OCI-LY3 (cell line): ENCODE measurements at regions not wholly inside any gene's neighbourhood (a gene's known extent, or its start where the extent isn't known, plus 50 kb on each side); places are given as distances from the start of the nearest gene placed in this dataset.

ENCODE experiments used
- H2AFZ ChIP-seq: fragments of 200-600, 300-600 bp; shearing (Covaris generic); 2 replicates; pipeline ENCODE4 v1.6.0; 2014; ENCODE audit warnings: antibody characterized with exemption, low read depth, low read length
- H3K27ac ChIP-seq: fragments of 200-600, 300-600 bp; sonication (generic); 2 replicates; pipeline ENCODE4 v1.5.1; 2014; ENCODE audit warnings: mild to moderate bottlenecking, low read length, moderate library complexity, mixed read lengths
- H3K27me3 ChIP-seq: fragments of 200-600, 300-600 bp; sonication (generic); 2 replicates; pipeline ENCODE4 v1.6.1; 2014; ENCODE audit warnings: low read depth, low read length, mixed read lengths
- H3K36me3 ChIP-seq: fragments of 200-600, 300-600 bp; sonication (generic); replicated peaks from 2 replicates; pipeline ENCODE3; 2014; ENCODE audit warnings: low read depth, low read length, mixed read lengths
- H3K4me1 ChIP-seq: fragments of 300-600, 200-600 bp; sonication (generic); 2 replicates; pipeline ENCODE4 v1.6.1; 2014; ENCODE audit warnings: low read length, mixed read lengths
- H3K4me2 ChIP-seq: fragments of 200-600, 300-600 bp; sonication (generic); 2 replicates; pipeline ENCODE4 v1.6.1; 2014; ENCODE audit warnings: low read length, mixed read lengths
- H3K4me3 ChIP-seq: fragments of 300-600, 200-600 bp; sonication (generic); 2 replicates; pipeline ENCODE4 v1.5.1; 2014; ENCODE audit warnings: antibody characterized with exemption, mild to moderate bottlenecking, low read length, moderate library complexity
- H3K79me2 ChIP-seq: fragments of 300-600, 200-600 bp; shearing (Covaris generic); 2 replicates; pipeline ENCODE4 v1.6.1; 2014; ENCODE audit warnings: mild to moderate bottlenecking, low read length, mixed read lengths
- H3K9ac ChIP-seq: fragments of 300-600, 200-600 bp; shearing (Covaris generic); 2 replicates; pipeline ENCODE4 v1.6.0; 2014; ENCODE audit warnings: mild to moderate bottlenecking, low read length, moderate library complexity
- H3K9me3 ChIP-seq: fragments of 200-600, 300-600 bp; shearing (Covaris generic); 2 replicates; pipeline ENCODE4 v1.6.1; 2014; ENCODE audit warnings: low read length, mixed read lengths; ENCODE audit not compliant: insufficient read depth
- H4K20me1 ChIP-seq: fragments of 200-600, 300-600 bp; sonication (generic); 2 replicates; pipeline ENCODE4 v1.6.1; 2016; ENCODE audit warnings: low read length, mixed read lengths; ENCODE audit not compliant: insufficient read depth
- CTCF ChIP-seq: fragments of 200-600, 300-600 bp; sonication (generic); IDR thresholded peaks from 2 replicates; pipeline ENCODE4 v1.5.1; 2014; ENCODE audit warnings: antibody characterized with exemption, low read length, low read depth
- EZH2phosphoT487 ChIP-seq: fragments of 200-600 bp; shearing (Covaris generic); IDR thresholded peaks from 2 replicates; pipeline ENCODE4 v1.6.1; 2018; ENCODE audit warnings: antibody characterized with exemption, mixed run types, low read depth

GRCh38 chr14:44279357-44279756 lies 227.7 kb downstream of the FSCB start:
- Histone ChIP-seq H3K27me3 (no peaks in the 10 kb centered on the region), H4K20me1 (no peaks in the 10 kb centered on the region), H3K27ac (no peak overlapping the region), H3K36me3 (no peaks in the 10 kb centered on the region), H3K9ac (no peak overlapping the region), H3K4me1 (no peaks in the 10 kb centered on the region), H3K4me2 (no peak overlapping the region), H2AFZ (no peak overlapping the region), H3K9me3 (no peaks in the 10 kb centered on the region), H3K79me2 (no peaks in the 10 kb centered on the region), H3K4me3 (no peak overlapping the region)
- TF ChIP-seq EZH2phosphoT487 (no peak), CTCF (no peak)

GRCh38 chr14:44271637-44272036 lies 235.4 kb downstream of the FSCB start:
- H3K4me2 ChIP-seq = no peak overlapping the region
- H3K9ac ChIP-seq = no peak overlapping the region
- H3K27me3 ChIP-seq = no peaks in the 10 kb centered on the region
- H2AFZ ChIP-seq = no peak overlapping the region
- H3K27ac ChIP-seq = no peak overlapping the region
- no peaks in the 10 kb centered on the region for H3K9me3 ChIP-seq
- H3K4me1 ChIP-seq = no peaks in the 10 kb centered on the region
- H3K36me3 ChIP-seq = no peaks in the 10 kb centered on the region
- no peak for TF ChIP-seq EZH2phosphoT487
- no peak for TF ChIP-seq CTCF
- H4K20me1 ChIP-seq = no peaks in the 10 kb centered on the region
- no peaks in the 10 kb centered on the region for H3K79me2 ChIP-seq
- H3K4me3 ChIP-seq = no peak overlapping the region

- Histone ChIP-seq H3K9me3 (no peaks in the 10 kb centered on the region), H2AFZ (no peak overlapping the region), H3K79me2 (no peaks in the 10 kb centered on the region), H3K4me2 (no peak overlapping the region), H3K36me3 (no peaks in the 10 kb centered on the region), H3K4me1 (no peaks in the 10 kb centered on the region), H4K20me1 (no peaks in the 10 kb centered on the region), H3K27me3 (no peaks in the 10 kb centered on the region), H3K27ac (no peak overlapping the region), H3K9ac (no peak overlapping the region), H3K4me3 (no peak overlapping the region)
- no peak for TF ChIP-seq CTCF
These were observed 236.1 kb downstream of the FSCB start for GRCh38 chr14:44271006-44271405.

- Histone ChIP-seq H2AFZ (no peak overlapping the region), H3K79me2 (no peaks in the 10 kb centered on the region), H3K4me2 (no peak overlapping the region), H3K36me3 (no peaks in the 10 kb centered on the region), H3K9ac (no peak overlapping the region), H3K4me3 (no peak overlapping the region), H3K27ac (no peak overlapping the region), H3K27me3 (no peaks in the 10 kb centered on the region), H3K9me3 (0 out of 2 replicates have a peak, but pooled peaks cover 3% of the 10 kb centered on the region), H3K4me1 (peaks cover 9% of the 10 kb centered on the region), H4K20me1 (no peaks in the 10 kb centered on the region)
- TF ChIP-seq CTCF (no peak), EZH2phosphoT487 (no peak)
These were observed 241.8 kb downstream of the FSCB start for GRCh38 chr14:44265246-44265645.
